ENCODE measurements at regions not wholly inside any gene's neighbourhood (a gene's known extent, or its start where the extent isn't known, plus 50 kb on each side); places are given as distances from the start of the nearest gene placed in this dataset.

DNA sequence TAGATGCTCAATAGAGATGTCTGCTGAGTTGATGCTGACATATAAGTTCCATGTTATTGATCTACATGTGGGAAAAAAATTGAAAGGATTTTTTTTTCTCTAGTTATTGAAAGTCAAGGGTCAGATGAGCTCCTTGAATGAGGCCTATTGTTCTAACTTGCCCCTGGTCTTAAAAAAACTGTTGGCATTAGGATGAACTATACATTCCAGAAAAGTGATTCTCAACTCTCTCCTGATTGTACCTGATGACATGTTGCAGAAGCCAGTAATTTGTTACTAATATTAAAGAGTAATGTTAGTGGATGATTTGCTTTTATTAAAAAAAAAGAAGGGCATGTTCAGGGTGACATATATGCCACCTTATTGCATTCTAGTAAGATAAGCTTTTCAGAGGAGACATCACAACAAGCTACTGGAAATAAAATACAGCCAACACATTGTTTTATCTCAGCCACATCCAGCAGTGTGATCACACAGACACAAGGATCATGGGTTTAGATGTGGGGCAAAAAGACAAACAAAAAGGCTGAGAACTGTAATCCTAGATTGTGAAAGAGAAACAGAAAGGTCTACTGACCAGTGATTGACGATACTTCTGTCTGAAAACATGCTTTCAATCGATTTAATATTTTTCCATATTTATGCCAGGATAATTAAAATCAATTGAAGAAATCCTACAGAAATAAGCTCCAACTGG is 1314.1 kb upstream of the C9orf72 start:
- H3K4me3 ChIP-seq (replicated peaks; ENCODE audit: low read depth, low read length): no peak overlapping the region
- TF ChIP-seq, protein P1, sequence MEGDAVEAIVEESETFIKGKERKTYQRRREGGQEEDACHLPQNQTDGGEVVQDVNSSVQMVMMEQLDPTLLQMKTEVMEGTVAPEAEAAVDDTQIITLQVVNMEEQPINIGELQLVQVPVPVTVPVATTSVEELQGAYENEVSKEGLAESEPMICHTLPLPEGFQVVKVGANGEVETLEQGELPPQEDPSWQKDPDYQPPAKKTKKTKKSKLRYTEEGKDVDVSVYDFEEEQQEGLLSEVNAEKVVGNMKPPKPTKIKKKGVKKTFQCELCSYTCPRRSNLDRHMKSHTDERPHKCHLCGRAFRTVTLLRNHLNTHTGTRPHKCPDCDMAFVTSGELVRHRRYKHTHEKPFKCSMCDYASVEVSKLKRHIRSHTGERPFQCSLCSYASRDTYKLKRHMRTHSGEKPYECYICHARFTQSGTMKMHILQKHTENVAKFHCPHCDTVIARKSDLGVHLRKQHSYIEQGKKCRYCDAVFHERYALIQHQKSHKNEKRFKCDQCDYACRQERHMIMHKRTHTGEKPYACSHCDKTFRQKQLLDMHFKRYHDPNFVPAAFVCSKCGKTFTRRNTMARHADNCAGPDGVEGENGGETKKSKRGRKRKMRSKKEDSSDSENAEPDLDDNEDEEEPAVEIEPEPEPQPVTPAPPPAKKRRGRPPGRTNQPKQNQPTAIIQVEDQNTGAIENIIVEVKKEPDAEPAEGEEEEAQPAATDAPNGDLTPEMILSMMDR (IDR thresholded peaks at IDR 0.05; ENCODE audit: low read length, missing control alignments): no peak
- no peak for DNase-seq (ENCODE audit: low read depth)

DNA sequence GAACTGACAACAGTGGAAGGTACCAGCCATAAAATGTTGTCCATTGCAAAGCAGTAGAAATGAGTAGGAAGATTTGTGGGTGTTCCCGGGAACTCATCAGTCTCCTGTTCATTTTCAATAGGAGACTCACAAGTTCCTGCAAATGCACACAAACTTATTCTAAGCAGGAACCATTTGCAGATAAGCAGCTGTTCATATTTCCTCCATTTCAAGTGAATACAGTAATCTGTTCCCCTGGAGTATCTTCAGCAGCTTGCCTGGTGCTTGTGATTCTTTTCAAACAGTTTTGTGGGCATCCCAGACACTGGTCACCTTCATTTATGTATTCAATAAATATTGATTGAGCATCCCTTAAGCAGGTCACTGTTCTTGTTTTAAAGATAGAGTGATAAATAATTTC is 1315.5 kb upstream of the C9orf72 start:
- DNase-seq (ENCODE audit: low read depth): no peak
- TF ChIP-seq, protein P1 (IDR thresholded peaks at IDR 0.05; ENCODE audit: low read length, missing control alignments): no peak
- H3K4me3 ChIP-seq (replicated peaks; ENCODE audit: low read depth, low read length): no peak overlapping the region

DNA sequence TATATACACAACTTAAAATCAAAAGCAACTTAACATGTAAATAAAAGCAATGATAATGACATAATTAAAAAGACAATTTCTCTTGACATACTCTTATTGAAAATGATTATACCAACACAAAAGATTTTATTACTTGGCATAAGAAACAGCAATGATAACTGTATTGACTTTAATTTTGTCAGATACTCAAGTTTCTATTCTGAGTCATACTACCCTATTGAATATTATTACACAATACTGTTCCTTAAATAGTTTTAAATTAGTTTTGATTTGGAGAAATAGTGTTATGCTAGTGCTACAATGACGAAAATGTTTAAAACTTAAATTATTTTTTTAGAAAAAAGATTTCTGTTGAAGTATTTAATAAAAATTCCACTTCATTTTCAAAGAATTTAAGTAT is 1319.3 kb upstream of the C9orf72 start:
- no peak overlapping the region for H3K4me3 ChIP-seq (replicated peaks; ENCODE audit: low read depth, low read length)
- TF ChIP-seq, protein P1 (IDR thresholded peaks at IDR 0.05; ENCODE audit: low read length, missing control alignments): no peak
- DNase-seq (ENCODE audit: low read depth): no peak

DNA sequence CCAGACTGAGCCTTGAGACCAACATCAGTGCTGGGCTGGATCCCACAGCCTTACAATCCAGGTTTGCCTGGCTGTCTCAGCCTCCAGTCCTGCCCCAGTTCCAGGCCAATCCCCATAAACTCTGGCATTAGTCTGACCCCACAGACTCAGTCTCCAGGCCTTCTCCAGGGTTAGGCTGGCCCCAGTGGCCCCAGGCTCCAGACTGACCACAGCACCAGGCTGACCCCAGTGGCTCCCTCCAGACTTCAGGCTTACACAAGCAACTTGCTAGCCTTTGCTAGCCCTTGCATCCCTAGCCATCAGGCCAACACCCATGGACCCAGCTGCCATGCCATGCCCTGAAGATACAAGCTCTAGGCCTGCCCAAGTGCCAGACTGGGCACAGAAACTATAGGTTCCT is 1326.0 kb upstream of the C9orf72 start:
- TF ChIP-seq, protein P1 (IDR thresholded peaks at IDR 0.05; ENCODE audit: low read length, missing control alignments): no peak
- DNase-seq (ENCODE audit: low read depth): no peak
- H3K4me3 ChIP-seq (replicated peaks; ENCODE audit: low read depth, low read length): no peak overlapping the region

DNA sequence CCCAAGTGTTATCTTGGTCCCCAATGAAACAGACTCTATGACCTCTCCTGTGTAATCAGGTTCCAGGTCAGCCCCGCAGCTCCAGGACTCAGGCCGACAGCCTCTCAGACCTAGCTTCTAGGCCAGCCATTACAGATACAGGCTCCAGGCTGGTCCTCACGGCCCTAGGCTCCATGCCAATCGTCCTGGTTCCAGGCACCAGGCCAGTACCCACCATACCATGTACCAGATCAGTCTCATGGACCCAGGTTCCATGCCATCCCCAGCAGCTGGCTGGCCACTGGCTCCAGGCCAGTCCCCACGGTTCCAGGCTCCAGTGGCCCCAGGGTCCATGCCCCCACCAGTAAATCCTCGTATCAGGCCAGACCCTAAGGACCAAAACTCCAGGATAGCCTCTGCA is 1326.6 kb upstream of the C9orf72 start:
- TF ChIP-seq, protein P1 (IDR thresholded peaks at IDR 0.05; ENCODE audit: low read length, missing control alignments): no peak
- H3K4me3 ChIP-seq (replicated peaks; ENCODE audit: low read depth, low read length): no peak overlapping the region
- DNase-seq (ENCODE audit: low read depth): no peak

DNA sequence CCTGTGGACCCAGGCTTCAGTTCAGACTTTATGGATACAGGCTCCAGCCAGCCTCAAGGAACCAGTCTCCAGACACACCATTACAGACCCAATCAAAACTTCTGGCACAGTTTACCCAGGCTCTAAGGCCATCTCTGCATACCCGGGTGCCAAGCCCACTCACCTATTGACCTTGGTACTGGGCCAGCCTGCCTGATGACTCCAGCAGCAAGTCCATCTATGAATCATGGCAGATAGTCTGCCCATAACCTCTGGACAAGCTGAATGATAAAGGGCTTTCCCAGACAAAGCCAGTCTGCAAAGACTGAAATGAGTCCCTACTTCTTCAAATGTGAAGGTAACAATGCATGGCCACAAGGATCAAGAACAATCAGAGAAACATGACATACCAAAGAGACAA is 1327.1 kb upstream of the C9orf72 start:
- TF ChIP-seq, protein P1 (IDR thresholded peaks at IDR 0.05; ENCODE audit: low read length, missing control alignments): no peak
- no peak overlapping the region for H3K4me3 ChIP-seq (replicated peaks; ENCODE audit: low read depth, low read length)
- DNase-seq (ENCODE audit: low read depth): no peak

DNA sequence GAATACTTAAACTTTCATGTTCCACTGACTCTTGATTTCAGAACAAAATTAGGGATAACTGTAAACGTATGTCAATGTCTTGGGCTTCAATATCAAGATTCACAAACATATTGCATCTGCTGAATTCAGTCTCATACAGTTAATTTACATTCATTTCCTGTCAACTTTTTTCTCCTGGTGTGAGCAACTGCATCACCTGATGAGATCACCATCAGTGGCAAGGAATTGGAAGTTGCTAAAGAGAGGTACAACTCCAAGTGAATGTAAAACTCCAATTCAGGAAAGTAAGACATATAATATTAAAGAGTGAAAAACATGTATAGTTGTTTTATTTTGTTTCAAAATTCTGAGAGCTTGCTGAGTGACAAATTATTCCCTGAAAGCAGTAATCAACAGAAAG is 1336.2 kb upstream of the C9orf72 start:
- TF ChIP-seq, protein P1 (IDR thresholded peaks at IDR 0.05; ENCODE audit: low read length, missing control alignments): no peak
- H3K4me3 ChIP-seq (replicated peaks; ENCODE audit: low read depth, low read length): no peak overlapping the region
- no peak for DNase-seq (ENCODE audit: low read depth)

Data from fibroblast of pulmonary artery (primary cell).